ENCODE measurements at regions not wholly inside any gene's neighbourhood (a gene's known extent, or its start where the extent isn't known, plus 50 kb on each side); places are given as distances from the start of the nearest gene placed in this dataset.

- Mint-ChIP-seq H3K9me3 (no peaks in the 10 kb centered on the region), H3K27ac (no peak overlapping the region), H3K4me1 (peaks cover 0 to 2% of the 10 kb centered on the region in 2 experiments; a peak in 1 of 4 replicates), H3K27me3 (ENCODE audit: low read depth) (no peaks in the 10 kb centered on the region), H3K4me3 (no peak overlapping the region), H3K36me3 (ENCODE audit: insufficient read depth in 1 of 3, low read depth in 3 of 3) (no peaks in the 10 kb centered on the region)
- Histone ChIP-seq H3T11ph (ENCODE audit: low read length) (no peak overlapping the region), H3K18ac (ENCODE audit: insufficient read length, low read depth, low read length) (no peak overlapping the region), H2BK20ac (ENCODE audit: low read depth, low read length, poor library complexity, severe bottlenecking) (no peak overlapping the region), H3K23ac (ENCODE audit: insufficient read length, low read depth, low read length) (no peak overlapping the region), H4K5ac (ENCODE audit: insufficient read length, low read depth, low read length) (no peak overlapping the region), H3K9ac (ENCODE audit: extremely low read depth, insufficient read length, low read length) (no peak overlapping the region), H2BK15ac (ENCODE audit: low read depth, low read length) (no peak overlapping the region), H3K79me2 (ENCODE audit: insufficient read depth, low read length) (no peaks in the 10 kb centered on the region), H3K4ac (ENCODE audit: low read depth, low read length) (no peak overlapping the region), H2BK12ac (ENCODE audit: insufficient read length, low read depth, low read length) (no peak overlapping the region), H3K79me1 (ENCODE audit: insufficient read depth, low read depth, low read length, poor library complexity, severe bottlenecking) (no peaks in the 10 kb centered on the region), H2AK5ac (ENCODE audit: insufficient read length, low read length) (no peak overlapping the region), H4K91ac (ENCODE audit: insufficient read length, low read depth, low read length) (no peak overlapping the region), H3K4me1 (ENCODE audit: insufficient read depth, low read length) (no peaks in the 10 kb centered on the region), H4K8ac (replicated peaks; ENCODE audit: insufficient read length, low read depth, low read length) (no peak overlapping the region), H2BK120ac (ENCODE audit: low read depth, low read length, poor library complexity, severe bottlenecking) (no peak overlapping the region), H4K20me1 (ENCODE audit: control insufficient read depth, insufficient read depth, insufficient read length) (no peaks in the 10 kb centered on the region), H3K9me3 (ENCODE audit: control insufficient read depth, low read depth, low read length) (no peaks in the 10 kb centered on the region), H3K4me2 (ENCODE audit: insufficient read depth, insufficient read length, low read length) (no peak overlapping the region), H3K23me2 (ENCODE audit: insufficient read length, low read depth, low read length, poor library complexity, severe bottlenecking) (no peaks in the 10 kb centered on the region), H2AFZ (ENCODE audit: low read length) (no peak overlapping the region), H3K27me3 (ENCODE audit: insufficient read depth, low read length) (no peaks in the 10 kb centered on the region), H3K56ac (ENCODE audit: insufficient read length, low read depth, low read length) (no peak overlapping the region), H3K27ac (ENCODE audit: insufficient read length, low read depth, low read length) (no peak overlapping the region), H3K14ac (ENCODE audit: insufficient read depth, low read length) (no peak overlapping the region), H2BK5ac (ENCODE audit: insufficient read length, low read length) (no peak overlapping the region)
- no peak for DNase-seq
- no peak for TF ChIP-seq CTCF (conservative IDR thresholded peaks at IDR 0.05)
- whole genome bisulfite sequencing (ENCODE audit: extremely low coverage, insufficient read length, low lambda C conversion rate), result no CpG with 5 or more reads among the region's 2 CpGs
Measured at GRCh38 chr2:104570259-104570658, 283.7 kb upstream of the POU3F3 start.

All from H9 (cell line).